GM12878 (cell line): ENCODE measurements at regions not wholly inside any gene's neighbourhood (a gene's known extent, or its start where the extent isn't known, plus 50 kb on each side); places are given as distances from the start of the nearest gene placed in this dataset.

Source experiments
- ATAC-seq: fragments of 200-7000 bp; cut with Tn5 transposase; 3 replicates; pipeline ENCODE4 v1.9.1; 2020; ENCODE audit warnings: mild to moderate bottlenecking, moderate library complexity
- BruUV-seq: library from RNA; stranded (reverse); fragments of 400-500 nt; replicated peaks from 2 replicates; lab custom pipeline; 2021; lab: Mats Ljungman, UMichigan
- CTCF ChIA-PET: fragments of 300-600 bp; sonication (Branson Sonifier 250); formaldehyde crosslinking; extraction: SDS; loops from one replicate; lab custom pipeline; 2021; ENCODE audit warnings: inconsistent platforms; lab: Yijun Ruan, JAX
- POLR2A ChIA-PET: fragments of 350-600 bp; formaldehyde crosslinking; extraction: SDS; loops from one replicate; lab custom pipeline; 2021; ENCODE audit warnings: inconsistent platforms; lab: Charles Lee
- RAD21 ChIA-PET: fragments of 300-600 bp; sonication (Branson Sonifier 250); formaldehyde crosslinking; loops from one replicate; lab custom pipeline; 2023; ENCODE audit warnings: antibody characterized with exemption; ENCODE audit not compliant: unreplicated experiment; lab: Charles Lee
- SMC1A ChIA-PET: fragments of 300-600 bp; sonication (Branson Sonifier 250); formaldehyde crosslinking; loops from one replicate; lab custom pipeline; 2023; ENCODE audit not compliant: unreplicated experiment, uncharacterized antibody; lab: Charles Lee
- DNase-seq: peaks from one replicate; pipeline ENCODE4 v3.0.0-alpha.2; 2011; ENCODE audit warnings: low read depth, low spot score
- FAIRE-seq: peaks from 3 replicates; lab custom pipeline; 2011; peaks lifted over from hg19 to GRCh38; lab: Jason Lieb, UNC
- H2AFZ ChIP-seq: 2 replicates; pipeline ENCODE4 v1.6.0; 2011; ENCODE audit warnings: low read depth, low read length, control low read depth; ENCODE audit not compliant: control insufficient read depth
- H3K27ac ChIP-seq: 2 replicates; pipeline ENCODE4 v1.5.1; 2011; ENCODE audit warnings: control low read depth; ENCODE audit not compliant: control insufficient read depth, insufficient read depth
- H3K27me3 ChIP-seq, 2 experiments: replicated peaks in 1 of 2; 2 replicates each; pipeline versions ENCODE4 v1.6.0 to v1.6.1; 2011; ENCODE audit warnings: low read length in 1 of 2; ENCODE audit not compliant: control insufficient read depth in 2 of 2, insufficient read depth in 2 of 2
- H3K36me3 ChIP-seq, 2 experiments: 2 replicates each; pipeline ENCODE4 v1.5.1; 2011; ENCODE audit warnings: low read length in 1 of 2; ENCODE audit not compliant: control insufficient read depth in 2 of 2, insufficient read depth in 2 of 2
- H3K4me1 ChIP-seq: 2 replicates; pipeline ENCODE4 v1.6.1; 2011; ENCODE audit warnings: mild to moderate bottlenecking, low read length, moderate library complexity, mixed read lengths; ENCODE audit not compliant: control insufficient read depth, insufficient read depth
- H3K4me2 ChIP-seq: 2 replicates; pipeline ENCODE4 v1.6.0; 2011; ENCODE audit warnings: control low read depth; ENCODE audit not compliant: control insufficient read depth, insufficient read depth
- H3K4me3 ChIP-seq: fragments of 200-600 bp; sonication (generic); 2 replicates; pipeline ENCODE4 v1.5.1; 2016
- H3K79me2 ChIP-seq: 2 replicates; pipeline ENCODE4 v1.6.0; 2011; ENCODE audit warnings: low read length; ENCODE audit not compliant: control insufficient read depth, insufficient read depth
- H3K9ac ChIP-seq: 2 replicates; pipeline ENCODE4 v1.8.0; 2011; ENCODE audit warnings: low read length, control low read depth, mixed read lengths; ENCODE audit not compliant: control insufficient read depth, insufficient read depth
- H3K9me3 ChIP-seq: replicated peaks from 3 replicates; pipeline ENCODE4 v1.5.1; 2011; ENCODE audit warnings: mild to moderate bottlenecking, low read length; ENCODE audit not compliant: control insufficient read depth, insufficient read depth
- H4K20me1 ChIP-seq: 2 replicates; pipeline ENCODE4 v1.6.0; 2011; ENCODE audit not compliant: control insufficient read depth, insufficient read depth
- BACH1 ChIP-seq: fragments of 450-650 bp; IDR thresholded peaks from 2 replicates; pipeline ENCODE4 v1.6.1; 2017; ENCODE audit warnings: mild to moderate bottlenecking, borderline replicate concordance
- CBFB ChIP-seq: IDR thresholded peaks from 2 replicates; pipeline ENCODE4 v1.6.1; 2016; ENCODE audit warnings: antibody characterized with exemption, low read depth
- CEBPB ChIP-seq, 2 experiments: fragments of 150-350 bp in 1 of 2; IDR thresholded peaks; 2 replicates each; pipeline ENCODE4 v1.6.1; 2012 to 2014; ENCODE audit warnings: low read depth in 2 of 2, low read length in 2 of 2, borderline replicate concordance in 1 of 2, inconsistent platforms in 1 of 2
- EZH2 ChIP-seq: IDR thresholded peaks from 2 replicates; pipeline ENCODE4 v1.6.1; 2012; ENCODE audit warnings: low read depth, mild to moderate bottlenecking, control low read depth, inconsistent platforms, low read length, borderline replicate concordance; ENCODE audit not compliant: control insufficient read depth
- HDAC6 ChIP-seq: fragments of 200-600 bp; sonication (generic); IDR thresholded peaks from one replicate; pipeline ENCODE4 v1.8.0; 2017; ENCODE audit warnings: antibody characterized with exemption; ENCODE audit not compliant: unreplicated experiment
- IRF3 ChIP-seq: fragments of 450-650 bp; IDR thresholded peaks from 2 replicates; pipeline ENCODE4 v1.6.1; 2014; ENCODE audit warnings: mild to moderate bottlenecking
- IRF5 ChIP-seq: fragments of 450-650 bp; IDR thresholded peaks from 2 replicates; pipeline ENCODE4 v1.6.1; 2017; ENCODE audit warnings: borderline replicate concordance
- KLF5 ChIP-seq: fragments of 450-650 bp; IDR thresholded peaks from 2 replicates; pipeline ENCODE4 v1.6.1; 2014; ENCODE audit warnings: mild to moderate bottlenecking; ENCODE audit not compliant: partially characterized antibody
- NFYA ChIP-seq: IDR thresholded peaks from 2 replicates; pipeline ENCODE4 v1.6.1; 2011; ENCODE audit warnings: low read depth, mild to moderate bottlenecking, low read length, improper control_type of control experiment, borderline replicate concordance
- PKNOX1 ChIP-seq: fragments of 450-650 bp; IDR thresholded peaks from 2 replicates; pipeline ENCODE4 v1.6.1; 2016; ENCODE audit warnings: mild to moderate bottlenecking
- RUNX3 ChIP-seq: IDR thresholded peaks from 2 replicates; pipeline ENCODE4 v1.6.1; 2012; ENCODE audit warnings: low read length, inconsistent platforms
- SIN3A ChIP-seq: IDR thresholded peaks from 2 replicates; pipeline ENCODE4 v1.6.1; 2012; ENCODE audit warnings: low read depth, low read length, improper control_type of control experiment
- SP1 ChIP-seq: IDR thresholded peaks from one replicate; pipeline ENCODE4 v1.6.1; 2011; ENCODE audit warnings: low read depth, low read length
- SUZ12 ChIP-seq: fragments of 200-600 bp; sonication (generic); IDR thresholded peaks from one replicate; pipeline ENCODE4 v1.6.1; 2018; ENCODE audit warnings: antibody characterized with exemption, mild to moderate bottlenecking; ENCODE audit not compliant: unreplicated experiment
- ZNF217 ChIP-seq: fragments of 450-650 bp; IDR thresholded peaks from 2 replicates; pipeline ENCODE4 v1.6.1; 2017; ENCODE audit warnings: antibody characterized with exemption, mild to moderate bottlenecking
- WGBS: methylation state at CpG from one replicate; pipeline ENCODE4 v1.1.6; 2016; ENCODE audit warnings: low lambda C conversion rate; ENCODE audit not compliant: insufficient replicate concordance, insufficient coverage; ENCODE audit errors: missing lambda C conversion rate; 5-methylcytosine and 5-hydroxymethylcytosine counted together
- in situ Hi-C: fragments of 300-500 bp; cut with MboI; formaldehyde crosslinking; loops from 9 replicates; pipeline ENCODE4 v1.14.3; 2018; ENCODE audit warnings: mixed read lengths
- intact Hi-C: fragments of 100-400 bp; cut with micrococcal nuclease; formaldehyde crosslinking; loops from one replicate; pipeline ENCODE4 v1.14.2; 2022; ENCODE audit not compliant: unreplicated experiment
- TF ChIP-seq, protein P1 (sequence below): fragments of 450-650 bp; formaldehyde crosslinking; IDR thresholded peaks from 2 replicates; pipeline ENCODE4 v1.4.0; 2020; ENCODE audit warnings: mild to moderate bottlenecking, moderate library complexity
- TF ChIP-seq, protein P2 (sequence below): IDR thresholded peaks from 2 replicates; pipeline ENCODE4 v1.6.1; 2012; ENCODE audit warnings: low read depth, low read length, improper control_type of control experiment

GRCh38 chr12:20262119-20262518, 106.2 kb upstream of the PDE3A start (continued):
- TF ChIP-seq, protein P1, sequence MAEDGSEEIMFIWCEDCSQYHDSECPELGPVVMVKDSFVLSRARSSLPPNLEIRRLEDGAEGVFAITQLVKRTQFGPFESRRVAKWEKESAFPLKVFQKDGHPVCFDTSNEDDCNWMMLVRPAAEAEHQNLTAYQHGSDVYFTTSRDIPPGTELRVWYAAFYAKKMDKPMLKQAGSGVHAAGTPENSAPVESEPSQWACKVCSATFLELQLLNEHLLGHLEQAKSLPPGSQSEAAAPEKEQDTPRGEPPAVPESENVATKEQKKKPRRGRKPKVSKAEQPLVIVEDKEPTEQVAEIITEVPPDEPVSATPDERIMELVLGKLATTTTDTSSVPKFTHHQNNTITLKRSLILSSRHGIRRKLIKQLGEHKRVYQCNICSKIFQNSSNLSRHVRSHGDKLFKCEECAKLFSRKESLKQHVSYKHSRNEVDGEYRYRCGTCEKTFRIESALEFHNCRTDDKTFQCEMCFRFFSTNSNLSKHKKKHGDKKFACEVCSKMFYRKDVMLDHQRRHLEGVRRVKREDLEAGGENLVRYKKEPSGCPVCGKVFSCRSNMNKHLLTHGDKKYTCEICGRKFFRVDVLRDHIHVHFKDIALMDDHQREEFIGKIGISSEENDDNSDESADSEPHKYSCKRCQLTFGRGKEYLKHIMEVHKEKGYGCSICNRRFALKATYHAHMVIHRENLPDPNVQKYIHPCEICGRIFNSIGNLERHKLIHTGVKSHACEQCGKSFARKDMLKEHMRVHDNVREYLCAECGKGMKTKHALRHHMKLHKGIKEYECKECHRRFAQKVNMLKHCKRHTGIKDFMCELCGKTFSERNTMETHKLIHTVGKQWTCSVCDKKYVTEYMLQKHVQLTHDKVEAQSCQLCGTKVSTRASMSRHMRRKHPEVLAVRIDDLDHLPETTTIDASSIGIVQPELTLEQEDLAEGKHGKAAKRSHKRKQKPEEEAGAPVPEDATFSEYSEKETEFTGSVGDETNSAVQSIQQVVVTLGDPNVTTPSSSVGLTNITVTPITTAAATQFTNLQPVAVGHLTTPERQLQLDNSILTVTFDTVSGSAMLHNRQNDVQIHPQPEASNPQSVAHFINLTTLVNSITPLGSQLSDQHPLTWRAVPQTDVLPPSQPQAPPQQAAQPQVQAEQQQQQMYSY: no peak
- no peak for TF ChIP-seq BACH1
- TF ChIP-seq HDAC6: no peak
- TF ChIP-seq EZH2: no peak
- no peak for TF ChIP-seq RUNX3

GRCh38 chr12:20264026-20264425, 104.3 kb upstream of the PDE3A start:
- FAIRE-seq (no peak), ATAC-seq (no peak), DNase-seq (no peak)
- intact Hi-C loops (no loop called here), in situ Hi-C loops (no loop called here)
- H3K9me3 ChIP-seq: no peaks in the 10 kb centered on the region
- H3K9ac ChIP-seq: no peak overlapping the region
- H3K4me3 ChIP-seq: no peak overlapping the region
- no peaks in the 10 kb centered on the region for H3K27me3 ChIP-seq
- H3K4me1 ChIP-seq: no peaks in the 10 kb centered on the region
- H4K20me1 ChIP-seq: no peaks in the 10 kb centered on the region
- ChIA-PET CTCF (no interaction called here), RAD21 (no interaction called here), SMC1A (no interaction called here), POLR2A (no interaction called here)
- no peak overlapping the region for H2AFZ ChIP-seq
- WGBS: 65% methylated on average over 2 of the region's 2 CpGs
- no peak overlapping the region for H3K4me2 ChIP-seq
- no peaks in the 10 kb centered on the region for H3K79me2 ChIP-seq
- BruUV-seq: no TSS peak
- no peaks in the 10 kb centered on the region for H3K36me3 ChIP-seq
- no peak overlapping the region for H3K27ac ChIP-seq
- TF ChIP-seq KLF5 (no peak), CBFB (no peak), SP1 (no peak), NFYA (no peak), ZNF217 (no peak), CEBPB (IDR thresholded peaks at IDR 0.05; ENCODE audit: borderline replicate concordance in 1 of 2, low read depth in 2 of 2, low read length in 2 of 2) (no peak), SIN3A (no peak), IRF3 (no peak), IRF5 (no peak), SUZ12 (no peak), RUNX3 (no peak), PKNOX1 (no peak)
- TF ChIP-seq, protein P2, sequence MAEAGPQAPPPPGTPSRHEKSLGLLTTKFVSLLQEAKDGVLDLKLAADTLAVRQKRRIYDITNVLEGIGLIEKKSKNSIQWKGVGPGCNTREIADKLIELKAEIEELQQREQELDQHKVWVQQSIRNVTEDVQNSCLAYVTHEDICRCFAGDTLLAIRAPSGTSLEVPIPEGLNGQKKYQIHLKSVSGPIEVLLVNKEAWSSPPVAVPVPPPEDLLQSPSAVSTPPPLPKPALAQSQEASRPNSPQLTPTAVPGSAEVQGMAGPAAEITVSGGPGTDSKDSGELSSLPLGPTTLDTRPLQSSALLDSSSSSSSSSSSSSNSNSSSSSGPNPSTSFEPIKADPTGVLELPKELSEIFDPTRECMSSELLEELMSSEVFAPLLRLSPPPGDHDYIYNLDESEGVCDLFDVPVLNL: no peak
